ENCODE measurements at regions not wholly inside any gene's neighbourhood (a gene's known extent, or its start where the extent isn't known, plus 50 kb on each side); places are given as distances from the start of the nearest gene placed in this dataset.

DNA sequence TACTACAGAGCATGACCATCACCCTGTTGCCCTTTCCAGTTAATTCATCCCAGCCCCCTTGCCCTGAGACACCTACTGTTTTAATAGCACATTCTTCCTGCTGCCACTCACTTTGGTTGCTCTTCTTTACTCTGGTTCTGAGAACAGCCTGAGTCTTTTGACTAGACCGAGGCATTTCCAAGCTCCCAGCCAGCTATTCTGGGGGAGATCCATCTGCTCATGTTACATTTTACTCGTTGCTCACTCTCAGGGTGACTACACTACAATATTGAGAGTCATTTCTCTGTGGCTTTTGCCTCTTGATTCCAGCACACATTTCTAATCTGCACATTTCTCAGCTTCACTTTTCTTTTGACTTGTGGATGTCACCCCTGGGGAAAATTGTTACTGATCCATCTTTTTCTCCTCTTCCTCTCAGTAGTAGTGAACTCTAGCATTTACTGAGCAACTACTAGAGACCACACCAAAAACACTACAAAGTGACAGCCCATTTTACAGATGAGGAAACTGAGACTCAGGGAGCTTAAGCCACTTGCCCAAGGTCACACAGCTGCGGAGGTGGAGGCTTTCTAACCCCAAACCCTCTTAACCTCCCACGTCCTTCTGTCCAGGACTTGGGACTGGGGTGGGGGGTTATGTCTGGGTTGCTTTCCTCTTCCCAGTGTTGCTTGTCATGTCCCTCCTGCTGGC lies 117.8 kb downstream of the C11orf91 start:
- TF ChIP-seq, protein P1, sequence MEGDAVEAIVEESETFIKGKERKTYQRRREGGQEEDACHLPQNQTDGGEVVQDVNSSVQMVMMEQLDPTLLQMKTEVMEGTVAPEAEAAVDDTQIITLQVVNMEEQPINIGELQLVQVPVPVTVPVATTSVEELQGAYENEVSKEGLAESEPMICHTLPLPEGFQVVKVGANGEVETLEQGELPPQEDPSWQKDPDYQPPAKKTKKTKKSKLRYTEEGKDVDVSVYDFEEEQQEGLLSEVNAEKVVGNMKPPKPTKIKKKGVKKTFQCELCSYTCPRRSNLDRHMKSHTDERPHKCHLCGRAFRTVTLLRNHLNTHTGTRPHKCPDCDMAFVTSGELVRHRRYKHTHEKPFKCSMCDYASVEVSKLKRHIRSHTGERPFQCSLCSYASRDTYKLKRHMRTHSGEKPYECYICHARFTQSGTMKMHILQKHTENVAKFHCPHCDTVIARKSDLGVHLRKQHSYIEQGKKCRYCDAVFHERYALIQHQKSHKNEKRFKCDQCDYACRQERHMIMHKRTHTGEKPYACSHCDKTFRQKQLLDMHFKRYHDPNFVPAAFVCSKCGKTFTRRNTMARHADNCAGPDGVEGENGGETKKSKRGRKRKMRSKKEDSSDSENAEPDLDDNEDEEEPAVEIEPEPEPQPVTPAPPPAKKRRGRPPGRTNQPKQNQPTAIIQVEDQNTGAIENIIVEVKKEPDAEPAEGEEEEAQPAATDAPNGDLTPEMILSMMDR (IDR thresholded peaks at IDR 0.05), result no peak
- no peak for TF ChIP-seq EZH2 (IDR thresholded peaks at IDR 0.05; ENCODE audit: borderline replicate concordance, insufficient read depth, low read depth, low read length, poor library complexity, severe bottlenecking)

Measured in B cell (primary cell).